C4-2B (cell line): ENCODE measurements at regions not wholly inside any gene's neighbourhood (a gene's known extent, or its start where the extent isn't known, plus 50 kb on each side); places are given as distances from the start of the nearest gene placed in this dataset.

ENCODE experiments used
- CTCF ChIP-seq: fragments of 450-650 bp; conservative IDR thresholded peaks from 2 replicates; pipeline ENCODE4 v1.5.1; 2017; ENCODE audit warnings: mild to moderate bottlenecking
- ZFX ChIP-seq: fragments of 450-650 bp; IDR thresholded peaks from 2 replicates; pipeline ENCODE4 v1.6.1; 2017

GRCh38 chr11:80104191-80104590, 663.4 kb upstream of the TENM4 start:
- TF ChIP-seq CTCF (no peak), ZFX (no peak)
